Activated CD4-positive, alpha-beta T cell treated with anti-CD3 and anti-CD28 coated beads, Interleukin-2, amount 10 ng/mL, durations not matched to agents 7 days and 5 days (primary cell): ENCODE measurements at regions not wholly inside any gene's neighbourhood (a gene's known extent, or its start where the extent isn't known, plus 50 kb on each side); places are given as distances from the start of the nearest gene placed in this dataset.

Experiments used
- CTCF ChIA-PET: fragments of 350-600 bp; sonication (Branson Sonifier 250); formaldehyde crosslinking; loops from one replicate; lab custom pipeline; 2021; ENCODE audit warnings: antibody characterized with exemption; lab: Charles Lee
- POLR2A ChIA-PET: fragments of 350-600 bp; sonication (Branson Sonifier 250); formaldehyde crosslinking; loops from one replicate; lab custom pipeline; 2021; ENCODE audit warnings: antibody characterized with exemption; lab: Charles Lee
- DNase-seq: peaks from one replicate; pipeline ENCODE4 v3.0.0-alpha.2; 2020
- H3K27ac Mint-ChIP-seq: one replicate; pipeline ENCODE4 v1.8.0; 2021; ENCODE audit warnings: mild to moderate bottlenecking, moderate library complexity, mixed read lengths
- H3K27me3 Mint-ChIP-seq: one replicate; pipeline ENCODE4 v1.8.0; 2021; ENCODE audit warnings: mixed read lengths
- H3K36me3 Mint-ChIP-seq: one replicate; pipeline ENCODE4 v1.8.0; 2021; ENCODE audit warnings: low read depth, mixed read lengths
- H3K4me1 Mint-ChIP-seq: one replicate; pipeline ENCODE4 v1.8.0; 2021; ENCODE audit warnings: mixed read lengths
- H3K4me3 Mint-ChIP-seq: one replicate; pipeline ENCODE4 v1.8.0; 2021; ENCODE audit warnings: mild to moderate bottlenecking, moderate library complexity, mixed read lengths
- H3K9me3 Mint-ChIP-seq: one replicate; pipeline ENCODE4 v1.8.0; 2021; ENCODE audit warnings: mixed read lengths

DNA sequence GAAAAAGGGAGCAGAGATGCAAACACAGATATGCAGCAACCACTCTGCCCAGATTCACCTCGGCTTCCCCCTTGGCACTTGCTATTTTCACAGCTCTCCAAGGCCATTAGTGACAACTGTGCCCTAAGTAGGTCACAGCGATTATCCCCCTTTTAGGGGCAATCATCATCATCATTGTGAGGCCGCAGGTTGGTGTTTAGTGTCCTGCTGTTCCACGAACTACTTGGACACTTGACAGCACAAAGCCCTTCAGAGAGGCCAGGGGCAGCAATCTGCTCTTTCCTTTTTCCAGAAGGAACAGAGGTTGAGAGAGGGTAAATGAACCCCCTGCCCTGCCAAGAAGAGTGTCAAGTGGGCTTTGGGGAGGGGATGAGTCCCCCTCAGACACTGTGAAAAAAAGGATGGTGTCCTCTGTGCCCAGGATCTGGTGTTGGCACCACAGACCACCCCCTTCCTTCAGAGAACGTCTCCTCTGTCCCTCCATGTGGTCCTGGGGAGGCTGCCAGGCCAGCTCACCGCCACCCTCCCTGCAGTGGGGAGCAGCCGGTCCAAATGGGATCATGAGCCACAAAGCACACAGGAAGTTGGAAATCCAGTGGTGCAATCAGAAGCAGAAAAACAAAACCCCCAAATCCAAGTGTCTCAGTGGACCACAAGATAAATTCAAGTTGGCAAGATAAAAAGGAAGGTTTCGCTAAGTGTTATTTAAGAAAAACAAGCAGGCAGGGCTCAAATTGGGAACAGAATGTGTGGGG, 78.4 kb upstream of the MED9 start:
- CTCF ChIA-PET, result interaction anchor here (1.3 to 1.7 kb wide), 2 partner anchors 19 to 99 kb away, joined by 3 read pairs; no protein-coding TSS in a partner anchor
- H3K36me3 Mint-ChIP-seq, result no peaks in the 10 kb centered on the region
- H3K27me3 Mint-ChIP-seq, result peaks cover 12% of the 10 kb centered on the region

GRCh38 chr17:17398943-17399926, 77.6 kb upstream of the MED9 start:
- ChIA-PET CTCF (no interaction called here), POLR2A (no interaction called here)

More for the DNA sequence above, 78.4 kb upstream of the MED9 start:
- DNase-seq, result no peak
- H3K4me3 Mint-ChIP-seq, result no peak overlapping the region
- H3K4me1 Mint-ChIP-seq, result peaks cover 19% of the 10 kb centered on the region
- POLR2A ChIA-PET, result no interaction called here
- no peak overlapping the region for H3K27ac Mint-ChIP-seq
- H3K9me3 Mint-ChIP-seq, result no peaks in the 10 kb centered on the region

GRCh38 chr17:17400070-17400469, 76.7 kb upstream of the MED9 start:
- POLR2A ChIA-PET, result no interaction called here
- Mint-ChIP-seq H3K36me3 (no peaks in the 10 kb centered on the region), H3K4me1 (peaks cover 34% of the 10 kb centered on the region), H3K27me3 (peaks cover 2% of the 10 kb centered on the region), H3K4me3 (no peak overlapping the region), H3K9me3 (no peaks in the 10 kb centered on the region), H3K27ac (no peak overlapping the region)
- DNase-seq, result no peak
- CTCF ChIA-PET, result no interaction called here

More at GRCh38 chr17:17398943-17399926, 77.6 kb upstream of the MED9 start:
- Mint-ChIP-seq H3K4me3 (no peak overlapping the region), H3K4me1 (peaks cover 26% of the 10 kb centered on the region), H3K36me3 (no peaks in the 10 kb centered on the region), H3K27me3 (peaks cover 7% of the 10 kb centered on the region), H3K9me3 (no peaks in the 10 kb centered on the region), H3K27ac (no peak overlapping the region)
- DNase-seq, result no peak

DNA sequence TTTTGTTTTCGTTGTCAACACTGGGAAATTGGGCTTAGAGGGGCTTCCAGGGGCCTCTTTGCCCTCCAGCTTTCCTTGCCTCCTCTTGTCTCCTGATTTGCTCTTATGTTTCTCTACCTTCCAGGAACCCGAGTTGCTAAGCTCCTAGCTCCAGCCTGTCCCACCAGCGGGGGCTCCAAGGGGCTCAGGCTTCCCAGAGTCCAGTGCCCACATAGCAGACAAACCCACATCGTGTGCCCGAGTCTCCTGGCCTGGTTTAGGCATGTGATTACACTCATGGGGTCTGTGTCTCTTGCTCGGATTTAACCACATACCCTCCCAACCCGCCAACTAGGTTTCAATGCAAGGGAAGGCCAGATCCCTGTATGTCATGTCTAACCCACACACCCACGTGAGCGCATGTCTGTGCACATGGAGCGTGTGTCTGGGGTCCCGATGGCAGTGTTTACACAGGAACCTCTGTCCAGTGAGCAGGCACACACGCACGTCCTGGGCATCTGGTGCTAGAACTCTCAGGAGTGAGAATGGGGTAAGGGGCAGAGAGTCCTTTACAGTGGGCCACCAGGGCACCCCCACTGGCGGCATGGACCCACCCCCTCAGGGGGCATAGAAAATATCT, 76.1 kb upstream of the MED9 start:
- Mint-ChIP-seq H3K9me3 (no peaks in the 10 kb centered on the region), H3K4me1 (peaks cover 36% of the 10 kb centered on the region), H3K36me3 (no peaks in the 10 kb centered on the region), H3K4me3 (no peak overlapping the region), H3K27ac (no peak overlapping the region), H3K27me3 (peaks cover 2% of the 10 kb centered on the region)
- CTCF ChIA-PET, result no interaction called here
- DNase-seq, result no peak
- POLR2A ChIA-PET, result no interaction called here

- no peak overlapping the region for H3K27ac Mint-ChIP-seq
- peaks cover 2% of the 10 kb centered on the region for H3K27me3 Mint-ChIP-seq
- peaks cover 40% of the 10 kb centered on the region for H3K4me1 Mint-ChIP-seq
- CTCF ChIA-PET, result no interaction called here
- POLR2A ChIA-PET, result no interaction called here
- no peaks in the 10 kb centered on the region for H3K9me3 Mint-ChIP-seq
- no peak for DNase-seq
- no peak overlapping the region for H3K4me3 Mint-ChIP-seq
- no peaks in the 10 kb centered on the region for H3K36me3 Mint-ChIP-seq
Observed at GRCh38 chr17:17401271-17401781, 75.5 kb upstream of the MED9 start.

DNA sequence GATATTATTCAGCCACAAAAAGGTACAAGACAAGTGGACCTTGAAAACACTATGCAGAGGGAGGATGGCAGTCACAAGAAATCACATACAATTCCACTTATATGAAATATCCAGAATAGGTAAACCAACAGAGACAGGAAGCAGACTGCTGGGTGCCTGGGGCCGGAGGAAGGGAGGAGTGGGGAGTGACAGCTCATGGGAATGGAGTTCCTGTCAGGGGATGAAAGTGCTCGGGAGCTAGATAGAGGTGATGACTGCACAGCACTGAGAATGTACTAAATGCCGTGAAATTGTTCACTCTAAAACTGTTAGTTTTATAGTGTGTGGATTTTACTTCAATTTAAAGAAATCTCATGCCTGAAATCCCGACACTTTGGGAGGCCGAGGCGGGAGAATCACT, 74.2 kb upstream of the MED9 start:
- Mint-ChIP-seq H3K9me3 (no peaks in the 10 kb centered on the region), H3K4me3 (no peak overlapping the region), H3K36me3 (no peaks in the 10 kb centered on the region), H3K4me1 (peaks cover 47% of the 10 kb centered on the region), H3K27ac (peak overlapping the region; percentile 11), H3K27me3 (peaks cover 2% of the 10 kb centered on the region)
- POLR2A ChIA-PET, result no interaction called here
- DNase-seq, result no peak
- CTCF ChIA-PET, result interaction anchor here (0.9 to 1.0 kb wide), 2 partner anchors 12 to 24 kb away, joined by 3 to 4 read pairs; no protein-coding TSS in a partner anchor

- POLR2A ChIA-PET, result no interaction called here
- peak overlapping the region; percentile 93 for H3K27ac Mint-ChIP-seq
- no peaks in the 10 kb centered on the region for H3K36me3 Mint-ChIP-seq
- no peak for DNase-seq
- H3K4me1 Mint-ChIP-seq, result peaks cover 50% of the 10 kb centered on the region
- CTCF ChIA-PET, result interaction anchor here (0.9 to 1.0 kb wide), 2 partner anchors 13 to 24 kb away, joined by 3 to 4 read pairs; no protein-coding TSS in a partner anchor
- peak overlapping the region; percentile 5 for H3K4me3 Mint-ChIP-seq
- peaks cover 2% of the 10 kb centered on the region for H3K27me3 Mint-ChIP-seq
- H3K9me3 Mint-ChIP-seq, result no peaks in the 10 kb centered on the region
Observed at GRCh38 chr17:17403065-17403464, 73.7 kb upstream of the MED9 start.

GRCh38 chr17:17403899-17404576, 72.8 kb upstream of the MED9 start:
- H3K27me3 Mint-ChIP-seq, result peaks cover 2% of the 10 kb centered on the region
- peaks cover 59% of the 10 kb centered on the region for H3K4me1 Mint-ChIP-seq
- peak overlapping the region; percentile 93 for H3K27ac Mint-ChIP-seq
- POLR2A ChIA-PET, result no interaction called here
- peak; percentile 61 for DNase-seq
- CTCF ChIA-PET, result interaction anchor here (1.1 kb wide), 1 partner anchor 10 kb away, joined by 3 read pairs; no protein-coding TSS in a partner anchor
- H3K36me3 Mint-ChIP-seq, result no peaks in the 10 kb centered on the region
- H3K9me3 Mint-ChIP-seq, result no peaks in the 10 kb centered on the region
- H3K4me3 Mint-ChIP-seq, result peak overlapping the region; percentile 5

- Mint-ChIP-seq H3K4me3 (no peak overlapping the region), H3K27ac (no peak overlapping the region), H3K4me1 (peaks cover 57% of the 10 kb centered on the region), H3K27me3 (peaks cover 6% of the 10 kb centered on the region), H3K36me3 (no peaks in the 10 kb centered on the region), H3K9me3 (no peaks in the 10 kb centered on the region)
- ChIA-PET POLR2A (no interaction called here), CTCF (interaction anchor here (1.0 kb wide), 1 partner anchor 17 kb away, joined by 3 read pairs; no protein-coding TSS in a partner anchor)
- DNase-seq, result no peak
Observed at GRCh38 chr17:17405673-17406072, 71.1 kb upstream of the MED9 start.

- Mint-ChIP-seq H3K36me3 (no peaks in the 10 kb centered on the region), H3K27me3 (peaks cover 4% of the 10 kb centered on the region), H3K9me3 (no peaks in the 10 kb centered on the region), H3K4me3 (no peak overlapping the region), H3K4me1 (peaks cover 57% of the 10 kb centered on the region), H3K27ac (no peak overlapping the region)
- ChIA-PET CTCF (interaction anchor here (1.0 kb wide), 1 partner anchor 17 kb away, joined by 3 read pairs; no protein-coding TSS in a partner anchor), POLR2A (no interaction called here)
- DNase-seq, result no peak
Observed at GRCh38 chr17:17406225-17406624, 70.6 kb upstream of the MED9 start.

DNA sequence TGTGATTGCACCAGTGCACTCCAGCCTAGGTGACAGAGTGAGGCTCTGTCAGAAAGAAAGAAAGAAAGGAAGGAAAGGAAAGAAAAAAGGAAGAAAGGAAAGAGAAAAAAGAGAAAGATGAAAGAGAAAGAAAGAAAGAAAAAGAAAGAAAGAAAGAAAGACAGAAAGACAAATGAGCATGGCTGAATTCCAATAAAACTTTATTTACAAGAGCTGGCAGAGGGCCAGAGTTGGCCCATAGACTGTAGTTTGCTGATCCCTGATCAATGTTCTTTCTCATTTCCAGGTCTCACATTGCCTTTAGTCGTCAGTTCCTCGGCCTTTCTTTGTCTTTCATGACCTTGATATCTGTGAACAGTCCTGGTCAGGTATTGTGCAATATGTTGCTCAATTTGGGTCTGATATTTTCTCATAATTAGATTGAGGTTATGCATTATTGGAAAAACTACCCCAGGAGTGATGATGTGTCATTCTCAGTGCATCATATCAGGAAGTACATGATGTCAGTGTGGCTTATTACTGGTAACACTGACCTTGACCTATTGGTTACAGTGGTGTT, 68.5 kb upstream of the MED9 start:
- Mint-ChIP-seq H3K27me3 (peaks cover 4% of the 10 kb centered on the region), H3K36me3 (no peaks in the 10 kb centered on the region), H3K4me3 (no peak overlapping the region), H3K4me1 (peaks cover 50% of the 10 kb centered on the region), H3K9me3 (no peaks in the 10 kb centered on the region), H3K27ac (peak overlapping the region; percentile 68)
- POLR2A ChIA-PET, result no interaction called here
- no peak for DNase-seq
- CTCF ChIA-PET, result interaction anchor here (0.5 kb wide), 1 partner anchor 11 kb away, joined by 3 read pairs; no protein-coding TSS in a partner anchor
